AG10803 (cell line): ENCODE measurements at regions not wholly inside any gene's neighbourhood (a gene's known extent, or its start where the extent isn't known, plus 50 kb on each side); places are given as distances from the start of the nearest gene placed in this dataset.

Source experiments
- DNase-seq: peaks from one replicate; pipeline ENCODE4 v3.0.0; 2010; ENCODE audit warnings: low read depth
- H3K4me3 ChIP-seq: 2 replicates; pipeline ENCODE4 v1.5.1; 2011; ENCODE audit warnings: mild to moderate bottlenecking, low read length, control low read depth
- CTCF ChIP-seq: conservative IDR thresholded peaks from 2 replicates; pipeline ENCODE4 v1.5.1; 2011; ENCODE audit warnings: mild to moderate bottlenecking, low read length, control low read depth, inconsistent platforms

GRCh38 chr10:44202952-44203351 is 181.9 kb downstream of the CXCL12 start:
- no peak for TF ChIP-seq CTCF
- DNase-seq = no peak
- no peak overlapping the region for H3K4me3 ChIP-seq

- no peak for DNase-seq
- no peak overlapping the region for H3K4me3 ChIP-seq
- TF ChIP-seq CTCF = no peak
Observed at GRCh38 chr10:44201656-44202055, 183.2 kb downstream of the CXCL12 start.

- no peak for TF ChIP-seq CTCF
- no peak overlapping the region for H3K4me3 ChIP-seq
- DNase-seq = no peak
Observed at GRCh38 chr10:44201011-44201410, 183.9 kb downstream of the CXCL12 start.

GRCh38 chr10:44199991-44200655 is 184.8 kb downstream of the CXCL12 start:
- no peak overlapping the region for H3K4me3 ChIP-seq
- DNase-seq = no peak
- TF ChIP-seq CTCF = no peak

GRCh38 chr10:44199267-44199666 is 185.6 kb downstream of the CXCL12 start:
- no peak for DNase-seq
- no peak for TF ChIP-seq CTCF
- no peak overlapping the region for H3K4me3 ChIP-seq

GRCh38 chr10:44198780-44199097 is 186.2 kb downstream of the CXCL12 start:
- no peak overlapping the region for H3K4me3 ChIP-seq
- no peak for DNase-seq
- TF ChIP-seq CTCF = no peak

- peak; percentile 38 for DNase-seq
- TF ChIP-seq CTCF = no peak
- no peak overlapping the region for H3K4me3 ChIP-seq
Observed at GRCh38 chr10:44198096-44198779, 186.7 kb downstream of the CXCL12 start.
